LNCaP clone FGC (cell line): ENCODE measurements at regions not wholly inside any gene's neighbourhood (a gene's known extent, or its start where the extent isn't known, plus 50 kb on each side); places are given as distances from the start of the nearest gene placed in this dataset.

Source experiments
- DNase-seq: peaks from one replicate; pipeline ENCODE4 v3.0.0-alpha.2; 2011; ENCODE audit warnings: low read depth
- H3K4me3 ChIP-seq: 2 replicates; pipeline ENCODE4 v1.5.1; 2011; ENCODE audit warnings: mild to moderate bottlenecking, low read depth, low read length, control low read depth
- TF ChIP-seq, protein P1 (sequence below): IDR thresholded peaks from 2 replicates; pipeline ENCODE4 v1.5.1; 2012; ENCODE audit warnings: mild to moderate bottlenecking; ENCODE audit not compliant: control insufficient read depth, insufficient read depth; ENCODE audit errors: extremely low read depth

GRCh38 chr10:2949221-2949947 lies 118.0 kb upstream of the PFKP start:
- no peak overlapping the region for H3K4me3 ChIP-seq

GRCh38 chr10:2948127-2948854 lies 119.1 kb upstream of the PFKP start:
- DNase-seq, result no peak
- TF ChIP-seq, protein P1, sequence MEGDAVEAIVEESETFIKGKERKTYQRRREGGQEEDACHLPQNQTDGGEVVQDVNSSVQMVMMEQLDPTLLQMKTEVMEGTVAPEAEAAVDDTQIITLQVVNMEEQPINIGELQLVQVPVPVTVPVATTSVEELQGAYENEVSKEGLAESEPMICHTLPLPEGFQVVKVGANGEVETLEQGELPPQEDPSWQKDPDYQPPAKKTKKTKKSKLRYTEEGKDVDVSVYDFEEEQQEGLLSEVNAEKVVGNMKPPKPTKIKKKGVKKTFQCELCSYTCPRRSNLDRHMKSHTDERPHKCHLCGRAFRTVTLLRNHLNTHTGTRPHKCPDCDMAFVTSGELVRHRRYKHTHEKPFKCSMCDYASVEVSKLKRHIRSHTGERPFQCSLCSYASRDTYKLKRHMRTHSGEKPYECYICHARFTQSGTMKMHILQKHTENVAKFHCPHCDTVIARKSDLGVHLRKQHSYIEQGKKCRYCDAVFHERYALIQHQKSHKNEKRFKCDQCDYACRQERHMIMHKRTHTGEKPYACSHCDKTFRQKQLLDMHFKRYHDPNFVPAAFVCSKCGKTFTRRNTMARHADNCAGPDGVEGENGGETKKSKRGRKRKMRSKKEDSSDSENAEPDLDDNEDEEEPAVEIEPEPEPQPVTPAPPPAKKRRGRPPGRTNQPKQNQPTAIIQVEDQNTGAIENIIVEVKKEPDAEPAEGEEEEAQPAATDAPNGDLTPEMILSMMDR, result no peak
- H3K4me3 ChIP-seq, result no peak overlapping the region

More at GRCh38 chr10:2949221-2949947, 118.0 kb upstream of the PFKP start:
- TF ChIP-seq, protein P1, result no peak
- DNase-seq, result peak; percentile 49

GRCh38 chr10:2944788-2945187 lies 122.6 kb upstream of the PFKP start:
- TF ChIP-seq, protein P1, result no peak
- H3K4me3 ChIP-seq, result no peak overlapping the region
- DNase-seq, result no peak

DNA sequence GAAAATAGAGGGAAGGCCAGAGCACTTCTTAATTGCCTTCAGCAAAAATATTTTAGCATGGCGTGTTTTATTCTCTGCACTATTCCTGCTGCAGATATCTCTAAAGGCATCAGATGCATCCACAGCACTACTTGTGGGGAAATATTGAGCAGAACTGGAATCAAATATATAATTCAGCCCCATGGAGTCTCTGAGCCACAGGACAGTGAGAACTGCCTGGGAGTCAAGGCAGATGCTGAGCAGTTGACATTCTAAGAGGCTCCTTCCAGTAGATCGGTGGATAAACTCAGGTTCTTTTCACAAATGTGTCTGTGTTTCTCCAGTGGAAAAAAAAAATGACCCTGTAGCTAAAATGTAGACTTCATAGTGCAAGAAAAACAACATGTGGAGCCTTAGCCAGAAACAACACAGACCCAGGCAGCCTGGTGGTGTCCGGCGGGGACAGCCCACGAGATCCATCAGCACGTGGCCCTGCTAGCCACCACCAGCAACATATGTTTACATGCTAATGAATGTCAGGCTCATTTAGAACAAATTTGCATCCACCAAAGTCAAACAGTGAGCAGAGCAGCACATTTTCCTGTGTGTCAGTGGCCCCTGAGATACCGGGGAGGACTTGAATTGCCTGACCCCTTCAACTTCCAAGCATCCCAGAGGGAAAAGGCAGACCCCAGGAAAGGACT lies 123.3 kb upstream of the PFKP start:
- no peak overlapping the region for H3K4me3 ChIP-seq
- DNase-seq, result no peak
- TF ChIP-seq, protein P1, result no peak

- no peak overlapping the region for H3K4me3 ChIP-seq
- DNase-seq, result no peak
- TF ChIP-seq, protein P1, result no peak
Measured at GRCh38 chr10:2942938-2943337, 124.4 kb upstream of the PFKP start.

DNA sequence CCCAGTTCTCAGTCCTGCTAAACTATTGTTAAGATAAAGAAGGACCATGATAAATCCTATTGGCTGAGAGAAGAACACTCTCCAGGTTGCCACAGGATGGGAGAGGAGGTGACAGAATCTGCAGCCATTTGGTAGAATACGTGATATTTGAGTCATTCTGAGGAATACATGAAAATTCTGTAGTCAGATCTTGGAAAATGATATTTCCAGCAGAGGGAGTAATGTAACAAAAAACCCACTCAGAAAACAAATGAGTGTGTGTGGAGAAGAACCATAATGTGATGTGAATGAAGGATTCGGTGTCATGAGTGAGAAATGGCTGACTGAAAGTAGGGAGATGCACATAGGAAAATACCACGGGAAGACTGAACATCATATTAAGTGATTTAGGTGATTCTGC lies 128.5 kb upstream of the PFKP start:
- TF ChIP-seq, protein P1, result 0 out of 2 replicates have a peak, but pooled peaks have one; percentile 21
- no peak overlapping the region for H3K4me3 ChIP-seq
- no peak for DNase-seq
